SK-N-SH (cell line): ENCODE measurements at regions not wholly inside any gene's neighbourhood (a gene's known extent, or its start where the extent isn't known, plus 50 kb on each side); places are given as distances from the start of the nearest gene placed in this dataset.
A peak's percentile ranks its signal among the peaks of the same experiment; 100 is the strongest.

ENCODE experiments used
- CTCF ChIA-PET: fragments of 300-600, 350-600 bp; formaldehyde crosslinking; extraction: SDS; loops from one replicate; lab custom pipeline; 2021; lab: Yijun Ruan, JAX
- POLR2A ChIA-PET: fragments of 350-600 bp; sonication (Branson Sonifier 250); formaldehyde crosslinking; extraction: SDS; loops from one replicate; lab custom pipeline; 2020; ENCODE audit warnings: antibody characterized with exemption, inconsistent platforms; lab: Yijun Ruan, JAX
- DNase-seq: peaks from one replicate; pipeline ENCODE4 v3.0.0; 2012
- H2AFZ ChIP-seq: fragments of 200-600 bp; sonication (generic); 2 replicates; pipeline ENCODE4 v1.8.1; 2016; ENCODE audit warnings: antibody characterized with exemption, mild to moderate bottlenecking, low read depth
- H3F3A ChIP-seq: fragments of 200-600 bp; sonication (generic); replicated peaks from 2 replicates; pipeline ENCODE3; 2016; ENCODE audit warnings: antibody characterized with exemption, mild to moderate bottlenecking; ENCODE audit not compliant: insufficient read depth
- H3K27ac ChIP-seq, 2 experiments: fragments of 200-500 bp in 1 of 2; fragments of 200-600 bp in 1 of 2; sonication (Bioruptor generic) in 1 of 2; sonication (generic), shearing (Covaris generic) in 1 of 2; 2 replicates each; pipeline versions ENCODE4 v1.5.1 to v1.6.1; 2014 to 2016; ENCODE audit warnings: low read depth in 2 of 2, inconsistent platforms in 1 of 2, low read length in 1 of 2, mild to moderate bottlenecking in 1 of 2, mixed read lengths in 1 of 2
- H3K27me3 ChIP-seq: fragments of 200-600 bp; sonication (generic), shearing (Covaris generic); 2 replicates; pipeline ENCODE4 v1.6.1; 2016; ENCODE audit warnings: mixed run types; ENCODE audit not compliant: insufficient read depth
- H3K36me3 ChIP-seq, 2 experiments: fragments of 200-500 bp in 1 of 2; fragments of 200-600 bp in 1 of 2; sonication (Bioruptor generic) in 1 of 2; sonication (generic) in 1 of 2; replicated peaks in 1 of 2; 2 replicates each; pipeline versions ENCODE3 to v1.5.1; 2014 to 2016; ENCODE audit warnings: low read length in 1 of 2, mild to moderate bottlenecking in 1 of 2; ENCODE audit not compliant: insufficient read depth in 2 of 2, control insufficient read depth in 1 of 2
- H3K4me1 ChIP-seq, 2 experiments: fragments of 200-500 bp in 1 of 2; fragments of 200-600 bp in 1 of 2; sonication (Bioruptor generic) in 1 of 2; sonication (generic), shearing (Covaris generic) in 1 of 2; 2 replicates each; pipeline versions ENCODE4 v1.5.1 to v1.6.1; 2014 to 2016; ENCODE audit warnings: low read depth in 1 of 2, low read length in 1 of 2, mixed run types in 1 of 2; ENCODE audit not compliant: insufficient read depth in 2 of 2, control insufficient read depth in 1 of 2
- H3K4me2 ChIP-seq: fragments of 200-600 bp; sonication (generic), shearing (Covaris generic); 2 replicates; pipeline ENCODE4 v1.6.1; 2017; ENCODE audit warnings: mixed run types
- H3K4me3 ChIP-seq, 2 experiments: fragments of 200-500 bp in 1 of 2; fragments of 200-600 bp in 1 of 2; sonication (Bioruptor generic) in 1 of 2; sonication (generic), shearing (Covaris generic) in 1 of 2; 2 replicates each; pipeline versions ENCODE4 v1.5.1 to v1.8.1; 2014 to 2016; ENCODE audit warnings: low read depth in 2 of 2, inconsistent platforms in 1 of 2, low read length in 1 of 2, mild to moderate bottlenecking in 1 of 2, mixed read lengths in 1 of 2, moderate library complexity in 1 of 2
- H3K79me2 ChIP-seq: fragments of 200-600 bp; sonication (generic); 2 replicates; pipeline ENCODE4 v1.8.1; 2017; ENCODE audit warnings: mild to moderate bottlenecking; ENCODE audit not compliant: insufficient read depth
- H3K9ac ChIP-seq: fragments of 200-600 bp; sonication (generic); 2 replicates; pipeline ENCODE4 v1.6.1; 2017; ENCODE audit warnings: mixed run types
- H3K9me2 ChIP-seq: fragments of 200-600 bp; sonication (generic); 2 replicates; pipeline ENCODE4 v1.6.1; 2017; ENCODE audit warnings: mixed run types
- H3K9me3 ChIP-seq: fragments of 200-600 bp; sonication (generic); 2 replicates; pipeline ENCODE4 v1.6.1; 2017; ENCODE audit warnings: mixed run types, mild to moderate bottlenecking, moderate library complexity
- H4K20me1 ChIP-seq: fragments of 200-600 bp; sonication (generic); 2 replicates; pipeline ENCODE4 v1.6.1; 2017; ENCODE audit warnings: mild to moderate bottlenecking, mixed run types; ENCODE audit not compliant: insufficient read depth
- CHD2 ChIP-seq: fragments of 150-350 bp; IDR thresholded peaks from 2 replicates; pipeline ENCODE4 v1.6.1; 2018; ENCODE audit warnings: low read length; ENCODE audit not compliant: partially characterized antibody
- ELF1 ChIP-seq: IDR thresholded peaks from 2 replicates; pipeline ENCODE4 v1.4.0; 2012
- EP300 ChIP-seq, 2 experiments: IDR thresholded peaks; 2 replicates each; pipeline versions ENCODE4 v1.4.0 to v1.6.1; 2012; ENCODE audit warnings: borderline replicate concordance in 1 of 2, low read depth in 1 of 2, low read length in 1 of 2
- EZH2phosphoT487 ChIP-seq: fragments of 200-600 bp; sonication (generic); IDR thresholded peaks from 2 replicates; pipeline ENCODE4 v1.6.1; 2017; ENCODE audit warnings: low read depth, mixed run types, mild to moderate bottlenecking, antibody characterized with exemption, moderate library complexity, borderline replicate concordance
- FOSL2 ChIP-seq: IDR thresholded peaks from 2 replicates; pipeline ENCODE4 v1.4.0; 2012; ENCODE audit warnings: low read depth, mild to moderate bottlenecking, moderate library complexity, borderline replicate concordance
- FOXJ3 ChIP-seq: sonication (generic); formaldehyde crosslinking; IDR thresholded peaks from 2 replicates; pipeline ENCODE4 v1.5.1; 2020; ENCODE audit warnings: mild to moderate bottlenecking, missing genetic modification reagents
- FOXM1 ChIP-seq: IDR thresholded peaks from 2 replicates; pipeline ENCODE4 v1.4.0; 2012; ENCODE audit warnings: low read depth, mild to moderate bottlenecking
- GATA2 ChIP-seq: sonication (generic); formaldehyde crosslinking; IDR thresholded peaks from 2 replicates; pipeline ENCODE4 v1.5.0; 2020; ENCODE audit warnings: mild to moderate bottlenecking, missing genetic modification reagents
- JUND ChIP-seq: IDR thresholded peaks from 2 replicates; pipeline ENCODE4 v1.4.0; 2012
- MEF2A ChIP-seq: IDR thresholded peaks from 2 replicates; pipeline ENCODE4 v1.4.0; 2012; ENCODE audit warnings: low read depth, borderline replicate concordance
- MXI1 ChIP-seq: IDR thresholded peaks from 2 replicates; pipeline ENCODE4 v1.6.1; 2012; ENCODE audit warnings: mild to moderate bottlenecking, low read depth, low read length, improper control_type of control experiment
- NFIC ChIP-seq: IDR thresholded peaks from 2 replicates; pipeline ENCODE4 v1.4.0; 2012; ENCODE audit warnings: borderline replicate concordance
- NRF1 ChIP-seq: IDR thresholded peaks from 2 replicates; pipeline ENCODE4 v1.6.1; 2012; ENCODE audit warnings: low read depth, mild to moderate bottlenecking, low read length
- POLR2AphosphoS5 ChIP-seq: IDR thresholded peaks from 2 replicates; pipeline ENCODE4 v1.6.1; 2012; ENCODE audit warnings: low read depth, low read length
- RCOR1 ChIP-seq: fragments of 150-350 bp; IDR thresholded peaks from 2 replicates; pipeline ENCODE4 v1.6.1; 2017; ENCODE audit warnings: antibody characterized with exemption, low read length
- RFX5 ChIP-seq: IDR thresholded peaks from 2 replicates; pipeline ENCODE4 v1.6.1; 2012; ENCODE audit warnings: mild to moderate bottlenecking, improper control_type of control experiment, low read length
- RXRA ChIP-seq: IDR thresholded peaks from 2 replicates; pipeline ENCODE4 v1.4.0; 2012; ENCODE audit warnings: low read depth, mild to moderate bottlenecking, borderline replicate concordance
- SIN3A ChIP-seq: IDR thresholded peaks from 2 replicates; pipeline ENCODE4 v1.6.1; 2012; ENCODE audit warnings: low read depth, mild to moderate bottlenecking, low read length, moderate library complexity, borderline replicate concordance
- SMC3 ChIP-seq: IDR thresholded peaks from 2 replicates; pipeline ENCODE4 v1.6.1; 2012; ENCODE audit warnings: low read depth, low read length, improper control_type of control experiment
- TAF1 ChIP-seq: IDR thresholded peaks from 2 replicates; pipeline ENCODE4 v1.6.1; 2012; ENCODE audit warnings: low read depth, mild to moderate bottlenecking, low read length, moderate library complexity, borderline replicate concordance
- TCF12 ChIP-seq: IDR thresholded peaks from 2 replicates; pipeline ENCODE4 v1.4.0; 2012
- TEAD4 ChIP-seq: IDR thresholded peaks from 2 replicates; pipeline ENCODE4 v1.4.0; 2012; ENCODE audit warnings: mild to moderate bottlenecking, borderline replicate concordance; ENCODE audit not compliant: insufficient read depth
- USF1 ChIP-seq: IDR thresholded peaks from 2 replicates; pipeline ENCODE4 v1.4.0; 2012; ENCODE audit warnings: low read depth, borderline replicate concordance
- ZBTB33 ChIP-seq: IDR thresholded peaks from 2 replicates; pipeline ENCODE4 v1.4.0; 2012; ENCODE audit warnings: low read depth, borderline replicate concordance
- WGBS: methylation state at CpG from one replicate; pipeline ENCODE4 v1.1.6; 2017; ENCODE audit warnings: low lambda C conversion rate; 5-methylcytosine and 5-hydroxymethylcytosine counted together
- TF ChIP-seq, protein P1 (sequence below): IDR thresholded peaks from 2 replicates; pipeline ENCODE4; 2012

DNA sequence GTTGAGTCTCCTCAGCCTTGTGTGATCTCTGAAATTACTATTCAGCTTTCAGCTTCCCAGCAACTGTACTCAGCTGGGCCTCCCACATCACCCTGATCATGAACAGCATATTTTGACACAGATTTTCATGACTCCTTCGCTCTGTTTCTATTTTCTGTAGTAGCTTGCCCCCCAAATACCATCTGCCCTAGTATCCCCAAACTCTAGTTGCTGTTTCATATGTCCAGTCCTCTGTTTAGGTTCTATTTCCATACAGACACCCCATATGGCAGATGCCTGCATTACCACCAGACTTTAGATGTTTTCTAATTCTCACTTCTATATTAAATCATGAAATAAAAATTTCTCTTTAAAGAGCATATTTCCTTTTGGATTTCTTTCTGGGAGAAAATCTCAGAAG is 217.2 kb upstream of the ARPP21 start (continued):
- no peak for TF ChIP-seq RXRA
- TF ChIP-seq MXI1, result no peak
- no peak for TF ChIP-seq TCF12

- 44% methylated on average over 6 of the region's 6 CpGs for WGBS
- TF ChIP-seq POLR2AphosphoS5 (no peak), CHD2 (no peak), FOXM1 (0 out of 2 replicates have a peak, but pooled peaks have one; percentile 38), NFIC (no peak), MEF2A (no peak), SIN3A (no peak), GATA2 (CRISPR knock-in tag) (no peak), TEAD4 (no peak), TAF1 (no peak), USF1 (no peak), ELF1 (no peak), RFX5 (no peak), EP300 (IDR thresholded peaks at IDR 0.05; ENCODE audit: borderline replicate concordance in 1 of 2, low read depth in 1 of 2, low read length in 1 of 2) (no peak; a peak in 1 of 4 replicates), EZH2phosphoT487 (no peak), JUND (no peak), RXRA (no peak), ZBTB33 (no peak), FOXJ3 (CRISPR knock-in tag) (no peak), FOSL2 (peak; percentile 31; the same call in 1 of the 2 replicates), SMC3 (no peak), RCOR1 (no peak), TCF12 (peak; percentile 48), NRF1 (no peak), MXI1 (no peak)
- TF ChIP-seq, protein P1, sequence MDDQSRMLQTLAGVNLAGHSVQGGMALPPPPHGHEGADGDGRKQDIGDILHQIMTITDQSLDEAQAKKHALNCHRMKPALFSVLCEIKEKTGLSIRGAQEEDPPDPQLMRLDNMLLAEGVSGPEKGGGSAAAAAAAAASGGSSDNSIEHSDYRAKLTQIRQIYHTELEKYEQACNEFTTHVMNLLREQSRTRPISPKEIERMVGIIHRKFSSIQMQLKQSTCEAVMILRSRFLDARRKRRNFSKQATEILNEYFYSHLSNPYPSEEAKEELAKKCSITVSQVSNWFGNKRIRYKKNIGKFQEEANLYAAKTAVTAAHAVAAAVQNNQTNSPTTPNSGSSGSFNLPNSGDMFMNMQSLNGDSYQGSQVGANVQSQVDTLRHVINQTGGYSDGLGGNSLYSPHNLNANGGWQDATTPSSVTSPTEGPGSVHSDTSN, result 0 out of 2 replicates have a peak, but pooled peaks have one; percentile 11
Measured at GRCh38 chr3:35422836-35423601, 216.3 kb upstream of the ARPP21 start.

More at GRCh38 chr3:35422836-35423601, 216.3 kb upstream of the ARPP21 start:
- Histone ChIP-seq H3K4me2 (peak overlapping the region; percentile 53), H3K27ac (peak overlapping the region in 1 of 2 experiments; percentile 92; a peak in 2 of 4 replicates), H2AFZ (peak overlapping the region; percentile 64), H3K9me2 (no peaks in the 10 kb centered on the region), H3K36me3 (no peaks in the 10 kb centered on the region), H3K4me3 (no peak overlapping the region), H3K9ac (peak overlapping the region; percentile 49), H3K79me2 (no peaks in the 10 kb centered on the region), H3K4me1 (peaks cover 0 to 16% of the 10 kb centered on the region in 2 experiments; a peak in 1 of 4 replicates), H3K27me3 (no peaks in the 10 kb centered on the region), H4K20me1 (no peaks in the 10 kb centered on the region), H3F3A (peaks cover 9% of the 10 kb centered on the region), H3K9me3 (no peaks in the 10 kb centered on the region)
- ChIA-PET POLR2A (no interaction called here), CTCF (no interaction called here)
- no peak for DNase-seq
